ENCODE measurements at regions not wholly inside any gene's neighbourhood (a gene's known extent, or its start where the extent isn't known, plus 50 kb on each side); places are given as distances from the start of the nearest gene placed in this dataset.

- Histone ChIP-seq H3K9me3 (ENCODE audit: low read length) (no peaks in the 10 kb centered on the region), H3K4me1 (ENCODE audit: insufficient read depth, low read length) (peaks cover 19% of the 10 kb centered on the region), H3K27ac (ENCODE audit: extremely low read length, insufficient read depth, low read length) (no peak overlapping the region), H3K4me2 (ENCODE audit: low read depth, low read length) (no peak overlapping the region), H3K27me3 (ENCODE audit: control insufficient read depth in 1 of 2, insufficient read depth in 2 of 2, low read length in 2 of 2) (no peaks in the 10 kb centered on the region), H2AFZ (ENCODE audit: low read length) (no peak overlapping the region), H3K79me2 (ENCODE audit: insufficient read depth, low read length) (no peaks in the 10 kb centered on the region), H3K36me3 (replicated peaks in 1 of 2; ENCODE audit: control insufficient read depth in 1 of 2, insufficient read depth in 2 of 2, low read length in 2 of 2) (peaks cover 2 to 4% of the 10 kb centered on the region in 2 experiments; a peak in 2 of 5 replicates), H4K20me1 (ENCODE audit: insufficient read depth, low read length) (no peaks in the 10 kb centered on the region), H3K4me3 (replicated peaks in 1 of 3; ENCODE audit: insufficient read depth in 1 of 3, low read depth in 2 of 3, low read length in 3 of 3) (no peak overlapping the region), H3K9ac (ENCODE audit: insufficient read depth, low read depth, low read length) (no peak overlapping the region)
- BruUV-seq (replicated peaks): no TSS peak
- CTCF ChIA-PET (ENCODE audit: low intra/inter-chr PET ratio, low total read pairs): no interaction called here
- POLR2A ChIA-PET: interaction anchor here (1.8 kb wide), 1 partner anchor 121 kb away, joined by 5 read pairs; no protein-coding TSS in a partner anchor
- no peak for FAIRE-seq
- ATAC-seq: no peak
- TF ChIP-seq ZNF746 (CRISPR knock-in tag; IDR thresholded peaks at IDR 0.05): no peak
- TF ChIP-seq JUN (CRISPR knock-in tag; IDR thresholded peaks at IDR 0.05): no peak
- TF ChIP-seq ZNF326 (CRISPR knock-in tag; IDR thresholded peaks at IDR 0.05; ENCODE audit: borderline replicate concordance): no peak
- TF ChIP-seq FOXK2 (IDR thresholded peaks at IDR 0.05): no peak
- TF ChIP-seq TMF1 (CRISPR knock-in tag; IDR thresholded peaks at IDR 0.05; ENCODE audit: low read depth): no peak
- no peak for TF ChIP-seq GABPA (IDR thresholded peaks at IDR 0.05; ENCODE audit: low read depth, low read length)
- TF ChIP-seq GABPA (CRISPR knock-in tag; IDR thresholded peaks at IDR 0.05; ENCODE audit: low read depth): no peak
- TF ChIP-seq ZNF646 (CRISPR knock-in tag; IDR thresholded peaks at IDR 0.05): no peak
- TF ChIP-seq ZNF224 (CRISPR knock-in tag; IDR thresholded peaks at IDR 0.05): no peak
- TF ChIP-seq SOX6 (IDR thresholded peaks at IDR 0.05): no peak
- TF ChIP-seq SOX6 (CRISPR knock-in tag; IDR thresholded peaks at IDR 0.05): no peak
- in situ Hi-C loops (cut with HindIII; ENCODE audit: extremely low pct_ligation_motif_present, low pct_unique_long_range_greater_than_20kb): no loop called here
- WGBS (ENCODE audit: low lambda C conversion rate): 97% methylated on average over 1 of the region's 1 CpG
- no peak for DNase-seq (ENCODE audit: low spot score)
- intact Hi-C loops (cut with micrococcal nuclease; ENCODE audit: unreplicated experiment): no loop called here
These were observed 51.9 kb upstream of the PCBP1 start for GRCh38 chr2:70035344-70035844.

All from HepG2 (cell line).